ENCODE measurements at regions not wholly inside any gene's neighbourhood (a gene's known extent, or its start where the extent isn't known, plus 50 kb on each side); places are given as distances from the start of the nearest gene placed in this dataset.

DNA sequence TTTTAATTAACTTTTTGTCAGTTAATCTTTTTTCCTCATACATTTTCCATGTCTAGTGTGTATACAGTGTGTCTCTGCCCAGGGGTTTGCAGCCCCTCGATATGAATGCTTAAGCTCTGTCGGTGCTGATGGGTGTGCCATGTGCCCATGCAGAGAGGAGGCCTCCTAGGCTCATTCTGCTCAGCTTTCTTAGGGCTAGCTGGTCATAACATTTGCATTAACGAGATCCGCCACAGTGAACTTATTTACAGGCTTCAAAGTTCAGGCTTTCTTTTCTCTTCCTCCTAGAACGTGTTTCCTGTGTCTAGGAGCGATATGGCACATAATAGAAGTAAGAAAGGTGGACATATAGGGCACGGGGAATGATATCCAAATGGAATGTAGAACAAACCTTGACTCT lies 783.3 kb downstream of the PLCL1 start:
- CTCF ChIA-PET = no interaction called here
- Histone ChIP-seq H3K9me1 (replicated peaks; ENCODE audit: control insufficient read depth, extremely low read depth, insufficient read depth, low read length) (no peaks in the 10 kb centered on the region), H3K4me1 (ENCODE audit: control insufficient read depth, extremely low read depth, insufficient read depth, low read length) (no peaks in the 10 kb centered on the region), H3K27ac (ENCODE audit: insufficient read depth, low read depth, low read length) (no peak overlapping the region), H2AFZ (ENCODE audit: low read depth, low read length) (no peak overlapping the region), H3K79me2 (ENCODE audit: control insufficient read depth, insufficient read depth, low read length) (no peaks in the 10 kb centered on the region), H3K27me3 (ENCODE audit: control insufficient read depth in 2 of 2, insufficient read depth in 2 of 2, low read length in 2 of 2) (no peaks in the 10 kb centered on the region), H4K20me1 (replicated peaks; ENCODE audit: control insufficient read depth, extremely low read depth, insufficient read depth, low read length) (no peaks in the 10 kb centered on the region), H3K36me3 (ENCODE audit: control insufficient read depth in 2 of 2, extremely low read depth in 1 of 2, insufficient read depth in 2 of 2, low read length in 2 of 2) (no peaks in the 10 kb centered on the region), H3K9me3 (replicated peaks; ENCODE audit: control insufficient read depth, insufficient read depth, low read length) (no peaks in the 10 kb centered on the region), H3K9ac (replicated peaks; ENCODE audit: extremely low read depth, insufficient read depth, low read length) (no peak overlapping the region), H3K4me3 (replicated peaks in 1 of 3; ENCODE audit: insufficient read depth in 1 of 3, low read depth in 1 of 3, low read length in 3 of 3) (no peak overlapping the region), H3K4me2 (ENCODE audit: insufficient read depth, low read length) (no peak overlapping the region)
- intact Hi-C loops (cut with micrococcal nuclease) = no loop called here
- no TSS peak for BruUV-seq (replicated peaks)
- FAIRE-seq = no peak
- TF ChIP-seq EZH2 (IDR thresholded peaks at IDR 0.05; ENCODE audit: borderline replicate concordance, low read depth, low read length, severe bottlenecking) (no peak), MYC (IDR thresholded peaks at IDR 0.05; ENCODE audit: low read depth, low read length) (no peak), FOS (IDR thresholded peaks at IDR 0.05; ENCODE audit: borderline replicate concordance, insufficient read depth, low read length) (no peak), JUN (IDR thresholded peaks at IDR 0.05; ENCODE audit: borderline replicate concordance, insufficient read depth, insufficient read length, low read depth) (no peak), POLR2AphosphoS5 (IDR thresholded peaks at IDR 0.05; ENCODE audit: insufficient read depth, low read depth, low read length) (no peak), GATA2 (IDR thresholded peaks at IDR 0.05; ENCODE audit: insufficient read depth, insufficient read length, low read depth, low read length) (no peak), POLR2A (IDR thresholded peaks at IDR 0.05; ENCODE audit: low read depth, low read length) (no peak)
- TF ChIP-seq, protein P1, sequence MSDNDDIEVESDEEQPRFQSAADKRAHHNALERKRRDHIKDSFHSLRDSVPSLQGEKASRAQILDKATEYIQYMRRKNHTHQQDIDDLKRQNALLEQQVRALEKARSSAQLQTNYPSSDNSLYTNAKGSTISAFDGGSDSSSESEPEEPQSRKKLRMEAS (IDR thresholded peaks at IDR 0.05; ENCODE audit: insufficient read depth, insufficient read length) = no peak
- TF ChIP-seq, protein P2, sequence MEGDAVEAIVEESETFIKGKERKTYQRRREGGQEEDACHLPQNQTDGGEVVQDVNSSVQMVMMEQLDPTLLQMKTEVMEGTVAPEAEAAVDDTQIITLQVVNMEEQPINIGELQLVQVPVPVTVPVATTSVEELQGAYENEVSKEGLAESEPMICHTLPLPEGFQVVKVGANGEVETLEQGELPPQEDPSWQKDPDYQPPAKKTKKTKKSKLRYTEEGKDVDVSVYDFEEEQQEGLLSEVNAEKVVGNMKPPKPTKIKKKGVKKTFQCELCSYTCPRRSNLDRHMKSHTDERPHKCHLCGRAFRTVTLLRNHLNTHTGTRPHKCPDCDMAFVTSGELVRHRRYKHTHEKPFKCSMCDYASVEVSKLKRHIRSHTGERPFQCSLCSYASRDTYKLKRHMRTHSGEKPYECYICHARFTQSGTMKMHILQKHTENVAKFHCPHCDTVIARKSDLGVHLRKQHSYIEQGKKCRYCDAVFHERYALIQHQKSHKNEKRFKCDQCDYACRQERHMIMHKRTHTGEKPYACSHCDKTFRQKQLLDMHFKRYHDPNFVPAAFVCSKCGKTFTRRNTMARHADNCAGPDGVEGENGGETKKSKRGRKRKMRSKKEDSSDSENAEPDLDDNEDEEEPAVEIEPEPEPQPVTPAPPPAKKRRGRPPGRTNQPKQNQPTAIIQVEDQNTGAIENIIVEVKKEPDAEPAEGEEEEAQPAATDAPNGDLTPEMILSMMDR (IDR thresholded peaks at IDR 0.05; ENCODE audit: extremely low read depth in 1 of 2, insufficient read depth in 1 of 2, low read depth in 1 of 2, low read length in 2 of 2) = no peak
- dilution Hi-C loops (cut with MboI; ENCODE audit: extremely low pct_ligation_motif_present, low sequenced_read_pairs) = no loop called here
- no peak for DNase-seq (ENCODE audit: low read depth, low spot score)
- POLR2A ChIA-PET = no interaction called here
